Dermis blood vessel endothelial cell (primary cell): ENCODE measurements at regions not wholly inside any gene's neighbourhood (a gene's known extent, or its start where the extent isn't known, plus 50 kb on each side); places are given as distances from the start of the nearest gene placed in this dataset.

Experiments
- DNase-seq: peaks from one replicate; pipeline ENCODE4 v3.0.0; 2010

GRCh38 chr18:72940986-72941385 is 73.2 kb upstream of the NETO1 start:
- no peak for DNase-seq

GRCh38 chr18:72940509-72940908 is 72.7 kb upstream of the NETO1 start:
- DNase-seq: no peak

GRCh38 chr18:72935744-72936143 is 68.0 kb upstream of the NETO1 start:
- no peak for DNase-seq

GRCh38 chr18:72922895-72923294 is 55.1 kb upstream of the NETO1 start:
- no peak for DNase-seq
